ENCODE measurements at regions not wholly inside any gene's neighbourhood (a gene's known extent, or its start where the extent isn't known, plus 50 kb on each side); places are given as distances from the start of the nearest gene placed in this dataset.

DNA sequence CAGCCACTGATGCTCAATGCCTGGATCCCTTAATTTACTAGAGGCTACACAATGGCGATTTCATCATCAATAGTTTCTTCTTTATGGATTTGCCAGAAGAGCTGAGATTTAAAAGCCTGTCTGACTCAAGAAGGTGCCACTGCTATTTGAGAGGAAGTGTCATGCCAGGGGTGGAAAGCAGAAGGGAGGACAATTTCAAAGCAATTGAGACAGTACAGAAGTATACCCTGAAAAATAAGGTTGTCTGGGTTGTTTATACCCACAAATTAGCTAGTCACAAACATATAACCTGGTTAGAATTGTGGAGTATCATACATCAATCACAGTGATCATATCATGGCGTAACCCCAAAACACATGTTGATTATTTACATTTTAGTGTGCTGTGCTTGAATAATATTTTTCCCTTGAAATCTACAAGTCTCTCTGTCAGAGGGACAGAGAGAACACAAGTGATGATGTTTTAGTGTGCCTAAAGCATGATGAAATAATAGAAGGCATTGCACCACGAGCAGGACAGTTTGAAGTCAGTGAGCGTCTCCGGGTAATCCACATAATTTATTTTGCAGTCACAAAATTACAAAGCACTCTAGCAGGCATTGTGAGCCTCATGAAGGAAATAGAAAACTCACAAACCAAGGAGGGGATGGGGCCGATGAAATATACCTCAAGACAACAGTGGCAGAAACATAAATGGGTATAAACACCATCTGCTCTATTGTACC is 312.2 kb upstream of the SPRED2 start:
- Mint-ChIP-seq H3K36me3 (ENCODE audit: low read depth) (no peaks in the 10 kb centered on the region), H3K27me3 (peaks cover 2% of the 10 kb centered on the region), H3K9me3 (ENCODE audit: low read depth) (no peaks in the 10 kb centered on the region), H3K27ac (no peak overlapping the region), H3K4me3 (no peak overlapping the region), H3K4me1 (no peaks in the 10 kb centered on the region)
- ChIA-PET CTCF (no interaction called here), POLR2A (no interaction called here)
- DNase-seq (no peak), ATAC-seq (no peak)
- intact Hi-C loops (cut with DNase I, micrococcal nuclease), result no loop called here

- peaks cover 2% of the 10 kb centered on the region for H3K27me3 Mint-ChIP-seq
- ATAC-seq (no peak), DNase-seq (no peak)
- ChIA-PET POLR2A (no interaction called here), CTCF (no interaction called here)
- no peaks in the 10 kb centered on the region for H3K9me3 Mint-ChIP-seq (ENCODE audit: low read depth)
- no peak overlapping the region for H3K4me3 Mint-ChIP-seq
- H3K27ac Mint-ChIP-seq, result no peak overlapping the region
- no peaks in the 10 kb centered on the region for H3K4me1 Mint-ChIP-seq
- no peaks in the 10 kb centered on the region for H3K36me3 Mint-ChIP-seq (ENCODE audit: low read depth)
- intact Hi-C loops (cut with DNase I, micrococcal nuclease), result no loop called here
Measured at GRCh38 chr2:65742977-65743376, 310.6 kb upstream of the SPRED2 start.

- Mint-ChIP-seq H3K9me3 (ENCODE audit: low read depth) (no peaks in the 10 kb centered on the region), H3K36me3 (ENCODE audit: low read depth) (no peaks in the 10 kb centered on the region), H3K4me3 (no peak overlapping the region), H3K4me1 (no peaks in the 10 kb centered on the region), H3K27ac (no peak overlapping the region), H3K27me3 (peaks cover 8% of the 10 kb centered on the region)
- CTCF ChIA-PET, result no interaction called here
- POLR2A ChIA-PET, result no interaction called here
- DNase-seq, result no peak
- ATAC-seq, result no peak
- intact Hi-C loops (cut with DNase I, micrococcal nuclease), result no loop called here
Measured at GRCh38 chr2:65739927-65740326, 307.5 kb upstream of the SPRED2 start.

- DNase-seq (no peak), ATAC-seq (no peak)
- ChIA-PET POLR2A (no interaction called here), CTCF (no interaction called here)
- H3K4me3 Mint-ChIP-seq, result no peak overlapping the region
- peaks cover 10% of the 10 kb centered on the region for H3K27me3 Mint-ChIP-seq
- H3K9me3 Mint-ChIP-seq (ENCODE audit: low read depth), result no peaks in the 10 kb centered on the region
- no peak overlapping the region for H3K27ac Mint-ChIP-seq
- no peaks in the 10 kb centered on the region for H3K4me1 Mint-ChIP-seq
- H3K36me3 Mint-ChIP-seq (ENCODE audit: low read depth), result no peaks in the 10 kb centered on the region
- intact Hi-C loops (cut with DNase I, micrococcal nuclease), result no loop called here
Measured at GRCh38 chr2:65737452-65738011, 305.1 kb upstream of the SPRED2 start.

DNA sequence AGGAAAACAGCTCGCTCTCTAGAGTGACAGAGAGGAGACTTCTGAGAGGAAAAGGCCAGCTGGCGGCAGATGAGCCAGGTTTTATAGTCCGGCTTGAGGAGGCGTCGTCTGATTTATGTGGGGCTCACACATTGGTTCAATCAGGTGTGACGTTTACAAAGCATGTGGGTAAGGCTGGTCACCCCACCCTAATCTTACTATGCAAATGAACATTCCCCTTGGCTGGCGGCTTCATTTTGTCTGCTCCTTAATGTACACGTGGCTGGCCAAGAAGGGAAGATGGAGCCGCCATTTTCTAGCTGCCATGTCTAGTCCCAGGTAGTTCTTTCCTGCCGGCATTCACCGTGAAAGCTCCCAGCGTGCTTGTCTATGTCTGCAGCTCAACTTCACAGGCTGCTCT is 299.1 kb upstream of the SPRED2 start:
- H3K27ac Mint-ChIP-seq, result no peak overlapping the region
- H3K4me3 Mint-ChIP-seq, result no peak overlapping the region
- no peaks in the 10 kb centered on the region for H3K36me3 Mint-ChIP-seq (ENCODE audit: low read depth)
- H3K9me3 Mint-ChIP-seq (ENCODE audit: low read depth), result no peaks in the 10 kb centered on the region
- DNase-seq (no peak), ATAC-seq (no peak)
- intact Hi-C loops (cut with DNase I, micrococcal nuclease), result no loop called here
- H3K27me3 Mint-ChIP-seq, result peaks cover 5% of the 10 kb centered on the region
- POLR2A ChIA-PET, result no interaction called here
- no peaks in the 10 kb centered on the region for H3K4me1 Mint-ChIP-seq
- CTCF ChIA-PET, result interaction anchor here (0.7 kb wide), 1 partner anchor 136 kb away, joined by 3 read pairs; no protein-coding TSS in a partner anchor

DNA sequence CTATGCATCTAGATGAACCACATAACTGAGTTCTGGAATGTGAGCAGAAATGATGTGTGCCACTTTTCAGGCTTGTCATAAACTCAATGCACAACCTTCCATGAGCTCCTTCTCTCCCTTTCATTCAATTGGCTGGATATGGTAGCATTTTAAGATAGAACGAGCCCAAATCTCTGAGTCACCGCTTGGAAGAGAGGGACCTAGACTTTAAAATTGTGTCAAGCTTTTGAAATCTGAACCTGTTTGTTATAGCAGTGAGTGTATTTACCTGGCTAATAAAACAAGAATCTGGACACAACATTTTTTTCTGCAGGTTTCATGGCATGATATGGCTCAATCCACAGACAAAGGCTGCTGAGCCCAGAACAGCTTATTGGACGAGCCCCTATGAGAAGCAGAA is 297.8 kb upstream of the SPRED2 start:
- DNase-seq, result no peak
- no peaks in the 10 kb centered on the region for H3K4me1 Mint-ChIP-seq
- ChIA-PET POLR2A (no interaction called here), CTCF (no interaction called here)
- H3K27me3 Mint-ChIP-seq, result peaks cover 10% of the 10 kb centered on the region
- no peak for ATAC-seq
- H3K4me3 Mint-ChIP-seq, result no peak overlapping the region
- H3K36me3 Mint-ChIP-seq (ENCODE audit: low read depth), result no peaks in the 10 kb centered on the region
- no peaks in the 10 kb centered on the region for H3K9me3 Mint-ChIP-seq (ENCODE audit: low read depth)
- H3K27ac Mint-ChIP-seq, result no peak overlapping the region
- intact Hi-C loops (cut with DNase I, micrococcal nuclease), result no loop called here

DNA sequence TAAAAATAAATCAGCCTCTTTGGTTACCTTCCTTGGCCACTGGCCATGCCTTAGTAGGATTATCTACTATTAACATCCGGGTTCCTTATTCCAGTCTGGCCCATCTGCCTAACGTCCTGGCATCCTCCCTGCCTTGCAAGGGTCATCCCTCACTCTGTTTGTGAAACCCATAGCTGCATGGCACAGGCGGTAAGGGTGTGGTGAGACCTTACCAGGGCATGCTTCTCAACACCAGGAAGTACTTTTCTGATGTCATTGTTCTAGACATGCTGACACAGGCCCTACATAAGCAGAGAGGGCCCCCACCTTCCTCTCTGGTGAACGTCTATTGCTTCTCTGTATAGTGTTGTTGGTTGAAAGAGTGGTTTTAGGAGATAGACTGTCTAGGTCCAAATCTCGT is 296.8 kb upstream of the SPRED2 start:
- ChIA-PET CTCF (no interaction called here), POLR2A (no interaction called here)
- H3K4me3 Mint-ChIP-seq, result no peak overlapping the region
- intact Hi-C loops (cut with DNase I, micrococcal nuclease), result no loop called here
- DNase-seq, result no peak
- H3K27ac Mint-ChIP-seq, result no peak overlapping the region
- no peaks in the 10 kb centered on the region for H3K36me3 Mint-ChIP-seq (ENCODE audit: low read depth)
- peaks cover 10% of the 10 kb centered on the region for H3K27me3 Mint-ChIP-seq
- H3K9me3 Mint-ChIP-seq (ENCODE audit: low read depth), result no peaks in the 10 kb centered on the region
- ATAC-seq, result no peak
- no peaks in the 10 kb centered on the region for H3K4me1 Mint-ChIP-seq

DNA sequence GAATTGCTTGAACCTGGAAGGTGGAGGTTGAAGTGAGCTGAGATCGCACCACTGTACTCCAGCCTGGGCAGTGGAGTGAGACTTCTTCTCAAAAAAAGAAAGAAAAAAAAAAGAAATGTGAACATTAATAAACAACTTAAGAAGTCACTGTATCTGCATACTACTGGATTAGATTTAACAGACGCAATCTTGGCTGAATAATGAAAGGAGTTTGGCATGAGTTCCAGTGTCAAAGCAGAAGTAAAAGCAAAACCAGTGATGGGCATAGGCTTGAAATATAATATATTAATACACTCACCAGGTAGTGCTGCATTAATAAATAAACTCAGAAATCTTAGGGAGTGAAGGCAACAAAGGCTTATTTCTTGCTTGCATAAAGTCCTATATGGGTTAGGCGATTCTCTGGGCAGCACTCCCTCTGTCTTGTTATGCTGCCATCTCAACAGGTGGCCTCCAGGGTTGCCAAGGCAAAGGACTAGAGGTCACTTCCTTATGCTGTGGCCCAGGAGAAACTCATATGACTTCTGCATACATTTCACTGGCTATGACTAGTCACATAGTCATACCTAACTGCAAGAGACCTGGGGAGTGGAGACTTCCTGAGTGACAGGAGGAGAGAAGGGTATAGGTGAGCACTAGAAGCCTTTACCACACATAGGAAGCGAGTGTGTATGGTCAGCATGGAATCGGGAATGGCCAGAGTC is 296.2 kb upstream of the SPRED2 start:
- ATAC-seq, result no peak
- intact Hi-C loops (cut with DNase I, micrococcal nuclease), result no loop called here
- DNase-seq, result no peak
- no peak overlapping the region for H3K4me3 Mint-ChIP-seq
- H3K36me3 Mint-ChIP-seq (ENCODE audit: low read depth), result no peaks in the 10 kb centered on the region
- ChIA-PET POLR2A (no interaction called here), CTCF (no interaction called here)
- no peak overlapping the region for H3K27ac Mint-ChIP-seq
- H3K9me3 Mint-ChIP-seq (ENCODE audit: low read depth), result no peaks in the 10 kb centered on the region
- H3K27me3 Mint-ChIP-seq, result peaks cover 8% of the 10 kb centered on the region
- no peaks in the 10 kb centered on the region for H3K4me1 Mint-ChIP-seq

- intact Hi-C loops (cut with DNase I, micrococcal nuclease), result no loop called here
- no peaks in the 10 kb centered on the region for H3K9me3 Mint-ChIP-seq (ENCODE audit: low read depth)
- H3K36me3 Mint-ChIP-seq (ENCODE audit: low read depth), result no peaks in the 10 kb centered on the region
- no peak overlapping the region for H3K4me3 Mint-ChIP-seq
- DNase-seq (no peak), ATAC-seq (no peak)
- peaks cover 8% of the 10 kb centered on the region for H3K27me3 Mint-ChIP-seq
- H3K27ac Mint-ChIP-seq, result no peak overlapping the region
- H3K4me1 Mint-ChIP-seq, result no peaks in the 10 kb centered on the region
- CTCF ChIA-PET, result no interaction called here
- POLR2A ChIA-PET, result no interaction called here
Measured at GRCh38 chr2:65727816-65728215, 295.4 kb upstream of the SPRED2 start.

DNA sequence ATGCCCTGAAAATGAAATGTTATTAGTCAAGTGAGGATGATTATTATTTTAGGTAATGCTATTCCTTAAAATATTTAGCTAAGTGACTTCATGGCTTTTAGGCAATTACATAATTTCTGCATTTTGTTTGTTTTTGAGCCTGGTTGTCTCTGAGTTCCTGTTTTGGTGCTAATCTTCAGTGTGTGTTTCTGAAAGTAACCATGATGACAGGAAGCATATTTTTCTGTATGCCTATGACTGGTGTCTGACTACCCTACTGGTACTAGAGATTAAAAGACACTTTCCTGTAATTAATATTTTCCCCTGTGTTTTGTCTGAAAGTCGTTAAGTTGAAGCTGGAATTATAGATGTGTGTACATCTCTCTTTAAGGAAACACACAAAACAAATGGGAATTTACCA is 295.0 kb upstream of the SPRED2 start:
- CTCF ChIA-PET, result no interaction called here
- no peak overlapping the region for H3K27ac Mint-ChIP-seq
- H3K4me1 Mint-ChIP-seq, result no peaks in the 10 kb centered on the region
- POLR2A ChIA-PET, result no interaction called here
- DNase-seq (no peak), ATAC-seq (no peak)
- H3K36me3 Mint-ChIP-seq (ENCODE audit: low read depth), result no peaks in the 10 kb centered on the region
- intact Hi-C loops (cut with DNase I, micrococcal nuclease), result no loop called here
- H3K9me3 Mint-ChIP-seq (ENCODE audit: low read depth), result no peaks in the 10 kb centered on the region
- no peak overlapping the region for H3K4me3 Mint-ChIP-seq
- peaks cover 8% of the 10 kb centered on the region for H3K27me3 Mint-ChIP-seq

- intact Hi-C loops (cut with DNase I, micrococcal nuclease), result no loop called here
- no peak for ATAC-seq
- Mint-ChIP-seq H3K27me3 (peaks cover 10% of the 10 kb centered on the region), H3K4me3 (no peak overlapping the region), H3K4me1 (no peaks in the 10 kb centered on the region), H3K36me3 (ENCODE audit: low read depth) (no peaks in the 10 kb centered on the region), H3K27ac (no peak overlapping the region), H3K9me3 (ENCODE audit: low read depth) (no peaks in the 10 kb centered on the region)
- no peak for DNase-seq
- ChIA-PET CTCF (no interaction called here), POLR2A (no interaction called here)
Measured at GRCh38 chr2:65724752-65725151, 292.4 kb upstream of the SPRED2 start.

DNA sequence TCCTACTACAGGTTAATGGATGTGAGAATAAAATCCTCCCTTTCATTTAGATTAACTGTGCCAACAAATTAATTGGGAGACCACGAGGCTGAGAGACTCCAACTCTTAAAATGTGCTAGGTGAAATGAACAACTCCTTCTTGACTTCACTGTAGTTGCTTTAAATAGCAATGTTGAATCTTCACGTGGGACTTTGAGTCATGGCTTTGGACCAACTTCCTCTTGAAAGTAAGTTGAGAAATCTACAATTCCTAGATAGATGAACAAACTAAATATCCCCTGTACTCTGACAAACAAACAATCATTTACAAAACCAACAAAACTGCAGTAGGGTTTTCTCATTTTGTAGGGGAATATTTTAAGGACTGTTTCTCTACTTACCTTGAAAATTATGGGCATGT is 291.9 kb upstream of the SPRED2 start:
- no peaks in the 10 kb centered on the region for H3K9me3 Mint-ChIP-seq (ENCODE audit: low read depth)
- intact Hi-C loops (cut with DNase I, micrococcal nuclease), result no loop called here
- POLR2A ChIA-PET, result no interaction called here
- ATAC-seq (no peak), DNase-seq (no peak)
- H3K4me3 Mint-ChIP-seq, result no peak overlapping the region
- no peaks in the 10 kb centered on the region for H3K36me3 Mint-ChIP-seq (ENCODE audit: low read depth)
- H3K27ac Mint-ChIP-seq, result no peak overlapping the region
- no peaks in the 10 kb centered on the region for H3K4me1 Mint-ChIP-seq
- peaks cover 7% of the 10 kb centered on the region for H3K27me3 Mint-ChIP-seq
- CTCF ChIA-PET, result no interaction called here

Measured in activated CD4-positive, alpha-beta T cell treated with anti-CD3 and anti-CD28 coated beads for 36 hours (primary cell).